Hepatocyte (in vitro differentiated cells): ENCODE measurements at regions not wholly inside any gene's neighbourhood (a gene's known extent, or its start where the extent isn't known, plus 50 kb on each side); places are given as distances from the start of the nearest gene placed in this dataset.

Source experiments
- DNase-seq: peaks from one replicate; pipeline ENCODE4 v3.0.0-alpha.2; 2016; ENCODE audit warnings: low spot score
- H2AFZ ChIP-seq: fragments of 200-600 bp; sonication (generic); 2 replicates; pipeline ENCODE4 v1.6.0; 2016; ENCODE audit warnings: antibody characterized with exemption, mild to moderate bottlenecking
- H3K27ac ChIP-seq: fragments of 200-600 bp; sonication (generic); 2 replicates; pipeline ENCODE4 v1.5.1; 2016; ENCODE audit warnings: mild to moderate bottlenecking
- H3K27me3 ChIP-seq: fragments of 200-600 bp; sonication (generic); 2 replicates; pipeline ENCODE4 v1.6.1; 2016
- H3K36me3 ChIP-seq: fragments of 200-600 bp; sonication (generic); replicated peaks from 2 replicates; pipeline ENCODE4 v1.5.1; 2016; ENCODE audit warnings: low read depth; ENCODE audit not compliant: insufficient read depth
- H3K4me1 ChIP-seq: fragments of 200-600 bp; sonication (generic); 2 replicates; pipeline ENCODE4 v1.5.1; 2016; ENCODE audit warnings: mild to moderate bottlenecking, moderate library complexity; ENCODE audit not compliant: insufficient read depth
- H3K4me2 ChIP-seq: fragments of 200-600 bp; sonication (generic); 2 replicates; pipeline ENCODE4 v1.6.0; 2016
- H3K4me3 ChIP-seq: fragments of 200-600 bp; sonication (generic); 2 replicates; pipeline ENCODE4 v1.5.1; 2016; ENCODE audit warnings: mild to moderate bottlenecking
- H3K79me2 ChIP-seq: fragments of 200-600 bp; sonication (generic); 2 replicates; pipeline ENCODE4 v1.6.0; 2017; ENCODE audit warnings: mild to moderate bottlenecking
- H3K9me2 ChIP-seq: fragments of 200-600 bp; sonication (generic); replicated peaks from 2 replicates; pipeline ENCODE4 v1.6.0; 2017; ENCODE audit warnings: mild to moderate bottlenecking; ENCODE audit not compliant: insufficient read depth
- H3K9me3 ChIP-seq: fragments of 200-600 bp; sonication (generic); 2 replicates; pipeline ENCODE4 v1.5.1; 2016; ENCODE audit warnings: low read depth, mild to moderate bottlenecking
- H4K20me1 ChIP-seq: fragments of 200-600 bp; sonication (generic); 2 replicates; pipeline ENCODE4 v1.6.0; 2016; ENCODE audit warnings: mild to moderate bottlenecking; ENCODE audit not compliant: insufficient read depth, poor library complexity, severe bottlenecking
- EZH2 ChIP-seq: fragments of 200-600 bp; sonication (generic); IDR thresholded peaks from 2 replicates; pipeline ENCODE4 v1.6.1; 2016; ENCODE audit warnings: antibody characterized with exemption, mild to moderate bottlenecking, borderline replicate concordance
- EZH2phosphoT487 ChIP-seq: fragments of 200-600 bp; sonication (generic); IDR thresholded peaks from one replicate; pipeline ENCODE4 v1.6.1; 2018; ENCODE audit warnings: antibody characterized with exemption, mild to moderate bottlenecking, low read depth, moderate library complexity; ENCODE audit not compliant: unreplicated experiment, severe bottlenecking
- WGBS: methylation state at CpG from one replicate; pipeline ENCODE4 v1.1.6; 2016; ENCODE audit warnings: low lambda C conversion rate; ENCODE audit errors: missing lambda C conversion rate; 5-methylcytosine and 5-hydroxymethylcytosine counted together
- TF ChIP-seq, protein P1 (sequence below): fragments of 200-600 bp; sonication (generic); IDR thresholded peaks from 2 replicates; pipeline ENCODE4 v1.5.1; 2016; ENCODE audit warnings: antibody characterized with exemption, mild to moderate bottlenecking; ENCODE audit not compliant: poor library complexity

DNA sequence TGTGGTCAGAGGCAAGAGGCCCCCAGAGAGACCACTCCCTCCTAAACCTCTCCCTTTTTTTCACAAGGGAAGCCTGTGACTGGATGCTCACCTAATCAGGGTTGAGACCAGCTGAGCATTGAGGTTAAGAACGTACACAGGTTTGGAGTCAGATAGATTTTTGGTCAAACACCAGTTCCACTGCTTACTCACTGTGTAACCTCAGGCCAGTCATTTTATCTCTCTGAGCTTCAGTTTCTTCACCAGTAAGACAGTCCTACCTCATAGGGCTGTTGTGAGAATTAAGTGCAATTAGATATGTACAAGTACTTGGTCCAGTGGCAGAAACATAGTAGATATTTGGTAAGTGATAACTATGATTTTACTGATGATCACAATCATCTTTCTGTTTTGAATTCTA, 256.8 kb downstream of the CDK5RAP2 start:
- no peaks in the 10 kb centered on the region for H4K20me1 ChIP-seq
- 88% methylated on average over 1 of the region's 1 CpG for WGBS
- no peaks in the 10 kb centered on the region for H3K27me3 ChIP-seq
- TF ChIP-seq, protein P1, sequence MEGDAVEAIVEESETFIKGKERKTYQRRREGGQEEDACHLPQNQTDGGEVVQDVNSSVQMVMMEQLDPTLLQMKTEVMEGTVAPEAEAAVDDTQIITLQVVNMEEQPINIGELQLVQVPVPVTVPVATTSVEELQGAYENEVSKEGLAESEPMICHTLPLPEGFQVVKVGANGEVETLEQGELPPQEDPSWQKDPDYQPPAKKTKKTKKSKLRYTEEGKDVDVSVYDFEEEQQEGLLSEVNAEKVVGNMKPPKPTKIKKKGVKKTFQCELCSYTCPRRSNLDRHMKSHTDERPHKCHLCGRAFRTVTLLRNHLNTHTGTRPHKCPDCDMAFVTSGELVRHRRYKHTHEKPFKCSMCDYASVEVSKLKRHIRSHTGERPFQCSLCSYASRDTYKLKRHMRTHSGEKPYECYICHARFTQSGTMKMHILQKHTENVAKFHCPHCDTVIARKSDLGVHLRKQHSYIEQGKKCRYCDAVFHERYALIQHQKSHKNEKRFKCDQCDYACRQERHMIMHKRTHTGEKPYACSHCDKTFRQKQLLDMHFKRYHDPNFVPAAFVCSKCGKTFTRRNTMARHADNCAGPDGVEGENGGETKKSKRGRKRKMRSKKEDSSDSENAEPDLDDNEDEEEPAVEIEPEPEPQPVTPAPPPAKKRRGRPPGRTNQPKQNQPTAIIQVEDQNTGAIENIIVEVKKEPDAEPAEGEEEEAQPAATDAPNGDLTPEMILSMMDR = no peak
- no peak for TF ChIP-seq EZH2phosphoT487
- TF ChIP-seq EZH2 = no peak
- no peaks in the 10 kb centered on the region for H3K36me3 ChIP-seq
- no peak overlapping the region for H3K27ac ChIP-seq
- no peak overlapping the region for H3K4me2 ChIP-seq
- no peak for DNase-seq
- H3K9me2 ChIP-seq = no peaks in the 10 kb centered on the region
- no peak overlapping the region for H2AFZ ChIP-seq
- H3K9me3 ChIP-seq = no peaks in the 10 kb centered on the region
- no peaks in the 10 kb centered on the region for H3K79me2 ChIP-seq
- H3K4me3 ChIP-seq = no peak overlapping the region
- no peaks in the 10 kb centered on the region for H3K4me1 ChIP-seq

- TF ChIP-seq, protein P1 = no peak
- no peak for TF ChIP-seq EZH2phosphoT487
- TF ChIP-seq EZH2 = no peak
- Histone ChIP-seq H3K79me2 (no peaks in the 10 kb centered on the region), H3K9me2 (no peaks in the 10 kb centered on the region), H3K4me3 (no peak overlapping the region), H3K27ac (no peak overlapping the region), H3K27me3 (no peaks in the 10 kb centered on the region), H3K4me1 (no peaks in the 10 kb centered on the region), H3K9me3 (no peaks in the 10 kb centered on the region), H4K20me1 (no peaks in the 10 kb centered on the region), H3K4me2 (no peak overlapping the region), H2AFZ (no peak overlapping the region), H3K36me3 (no peaks in the 10 kb centered on the region)
- WGBS = 82% methylated on average over 3 of the region's 3 CpGs
- no peak for DNase-seq
These were observed 260.5 kb downstream of the CDK5RAP2 start for GRCh38 chr9:120319452-120319851.

- H3K36me3 ChIP-seq = no peaks in the 10 kb centered on the region
- H2AFZ ChIP-seq = no peak overlapping the region
- WGBS = 83% methylated on average over 3 of the region's 3 CpGs
These were observed 264.8 kb downstream of the CDK5RAP2 start for GRCh38 chr9:120315154-120315553.

More at GRCh38 chr9:120315154-120315553, 264.8 kb downstream of the CDK5RAP2 start:
- no peak overlapping the region for H3K4me2 ChIP-seq
- no peaks in the 10 kb centered on the region for H3K27me3 ChIP-seq
- no peaks in the 10 kb centered on the region for H3K4me1 ChIP-seq
- no peak overlapping the region for H3K27ac ChIP-seq
- no peak for DNase-seq
- no peak for TF ChIP-seq EZH2
- TF ChIP-seq, protein P1 = no peak
- TF ChIP-seq EZH2phosphoT487 = no peak
- no peaks in the 10 kb centered on the region for H3K9me3 ChIP-seq
- no peaks in the 10 kb centered on the region for H4K20me1 ChIP-seq
- H3K79me2 ChIP-seq = no peaks in the 10 kb centered on the region
- H3K4me3 ChIP-seq = no peak overlapping the region
- no peaks in the 10 kb centered on the region for H3K9me2 ChIP-seq
